Choroid plexus epithelial cell (primary cell): ENCODE measurements at regions not wholly inside any gene's neighbourhood (a gene's known extent, or its start where the extent isn't known, plus 50 kb on each side); places are given as distances from the start of the nearest gene placed in this dataset.

Experiments used
- DNase-seq: peaks from one replicate; pipeline ENCODE4 v3.0.0-alpha.2; 2010; ENCODE audit warnings: low read depth
- H3K4me3 ChIP-seq: 2 replicates; pipeline ENCODE4 v1.5.1; 2011; ENCODE audit warnings: low read depth, mild to moderate bottlenecking, control low read depth, low read length, moderate library complexity
- CTCF ChIP-seq: conservative IDR thresholded peaks from 2 replicates; pipeline ENCODE4 v1.5.1; 2011; ENCODE audit warnings: low read depth, mild to moderate bottlenecking, control low read depth, inconsistent platforms, low read length, moderate library complexity

DNA sequence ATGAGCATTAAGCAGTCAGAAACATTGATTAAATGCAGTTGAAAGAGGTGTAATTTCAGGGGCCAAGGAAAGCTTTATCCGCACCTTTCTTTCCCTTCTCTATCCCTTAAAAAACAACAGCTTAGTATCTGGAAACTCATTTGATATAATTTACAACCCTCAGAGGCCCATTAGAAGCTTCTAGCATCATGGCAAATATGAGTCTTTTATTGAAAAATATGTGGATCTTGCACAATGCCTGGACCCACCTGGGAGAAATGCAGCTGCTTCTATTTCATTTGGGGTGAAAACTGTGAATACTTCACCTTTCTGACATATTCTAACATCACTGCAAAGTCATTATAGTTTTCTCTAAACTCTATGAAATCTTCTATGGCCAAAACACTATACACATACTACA is 492.2 kb upstream of the PSMD7 start:
- no peak overlapping the region for H3K4me3 ChIP-seq
- TF ChIP-seq CTCF: no peak
- no peak for DNase-seq

DNA sequence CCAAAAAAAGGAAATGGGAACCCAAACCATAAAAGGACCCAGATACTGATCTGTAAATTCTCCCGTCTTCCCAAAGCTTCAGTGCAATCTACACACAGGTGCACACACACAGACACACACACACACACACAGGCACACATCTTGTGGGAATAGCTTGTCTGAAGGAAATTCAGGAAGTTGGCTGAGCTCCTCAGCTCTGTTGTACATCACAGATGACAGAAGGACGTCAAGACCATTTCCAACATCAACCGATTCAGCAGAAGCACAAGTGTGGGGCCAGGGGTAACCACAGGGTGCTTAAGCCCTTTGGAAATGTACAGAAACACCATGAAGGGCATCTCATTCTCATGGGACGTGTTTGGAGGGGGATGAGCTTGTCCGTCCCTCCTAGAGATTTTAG is 498.1 kb upstream of the PSMD7 start:
- no peak for TF ChIP-seq CTCF
- no peak for DNase-seq
- no peak overlapping the region for H3K4me3 ChIP-seq

- H3K4me3 ChIP-seq: no peak overlapping the region
- DNase-seq: no peak
- TF ChIP-seq CTCF: no peak
Measured at GRCh38 chr16:73797115-73797514, 499.5 kb upstream of the PSMD7 start.

DNA sequence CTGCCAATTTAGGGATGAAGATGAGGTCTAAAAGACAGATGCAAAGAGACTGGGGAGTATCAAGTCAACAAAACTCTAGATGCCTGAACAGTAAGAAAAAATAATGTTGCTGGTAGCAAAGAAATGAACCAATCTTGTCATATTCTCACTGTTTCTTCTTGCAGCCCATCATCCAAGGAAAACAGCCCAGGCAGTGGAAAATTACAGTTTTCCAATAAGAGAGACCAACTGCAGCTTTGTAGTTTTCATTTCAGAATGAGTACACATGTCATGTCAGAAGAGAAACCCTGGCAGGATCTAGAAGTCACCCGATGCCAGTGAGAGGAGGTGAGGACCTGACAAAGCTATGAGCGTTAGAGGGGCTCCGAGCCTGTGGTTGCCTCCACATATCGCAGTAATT is 500.4 kb upstream of the PSMD7 start:
- H3K4me3 ChIP-seq: no peak overlapping the region
- TF ChIP-seq CTCF: no peak

GRCh38 chr16:73794994-73795393 is 501.6 kb upstream of the PSMD7 start:
- TF ChIP-seq CTCF: no peak
- DNase-seq: no peak
- no peak overlapping the region for H3K4me3 ChIP-seq

More for the DNA sequence above, 500.4 kb upstream of the PSMD7 start:
- no peak for DNase-seq

DNA sequence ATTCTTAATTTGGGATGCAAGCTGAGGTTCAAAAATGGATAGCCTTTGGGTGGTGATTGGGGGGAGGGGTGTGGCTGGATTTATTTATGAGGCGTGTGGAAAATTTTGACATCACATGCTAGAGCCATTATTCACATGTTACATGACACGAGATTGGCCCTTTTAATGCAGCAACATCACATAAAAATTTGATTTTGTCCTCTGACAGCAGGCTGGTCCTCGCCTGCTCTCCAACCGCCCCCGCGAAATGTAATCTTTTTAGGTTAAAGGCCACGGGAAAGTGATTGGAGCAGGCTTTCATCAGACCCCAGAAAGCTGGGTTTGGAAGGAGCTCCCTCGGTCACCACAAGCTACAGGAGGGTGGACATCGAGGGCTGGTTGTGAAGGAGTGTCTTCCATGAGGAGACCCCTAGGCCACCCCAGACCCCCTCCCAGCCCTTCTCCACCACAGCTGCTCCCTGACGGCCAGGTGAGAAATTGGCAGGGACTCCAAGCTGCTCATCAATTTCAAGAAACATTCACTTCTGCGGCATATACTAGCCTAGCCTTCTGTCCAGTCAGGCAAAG is 502.7 kb upstream of the PSMD7 start:
- no peak for TF ChIP-seq CTCF
- no peak for DNase-seq
- no peak overlapping the region for H3K4me3 ChIP-seq

GRCh38 chr16:73793260-73793659 is 503.4 kb upstream of the PSMD7 start:
- no peak for TF ChIP-seq CTCF
- H3K4me3 ChIP-seq: no peak overlapping the region
- no peak for DNase-seq
